ENCODE measurements at regions not wholly inside any gene's neighbourhood (a gene's known extent, or its start where the extent isn't known, plus 50 kb on each side); places are given as distances from the start of the nearest gene placed in this dataset.

DNA sequence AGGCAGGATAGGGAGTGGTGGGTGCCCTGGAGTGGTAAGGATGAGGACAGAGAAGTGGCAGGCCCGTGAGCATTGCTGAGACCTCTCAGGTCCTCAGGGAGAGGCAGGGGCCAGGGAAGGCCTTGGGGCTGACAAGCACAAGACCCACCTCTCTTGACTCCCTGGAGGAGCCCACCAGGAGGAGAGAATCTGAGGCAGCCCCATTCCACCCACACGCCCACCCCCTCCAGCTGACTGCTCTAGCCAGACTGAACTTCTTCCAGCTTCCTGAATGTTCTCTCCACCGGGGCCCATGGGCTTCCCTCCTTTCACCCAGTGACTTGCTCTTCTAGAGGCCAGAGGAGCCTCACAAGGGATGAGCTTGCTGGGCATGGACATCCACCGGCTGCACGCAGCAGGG is 1403.0 kb downstream of the BRD1 start:
- no peak for TF ChIP-seq EP300 (IDR thresholded peaks at IDR 0.05)
- TF ChIP-seq POLR2A (IDR thresholded peaks at IDR 0.05) = no peak
- TF ChIP-seq, protein P1, sequence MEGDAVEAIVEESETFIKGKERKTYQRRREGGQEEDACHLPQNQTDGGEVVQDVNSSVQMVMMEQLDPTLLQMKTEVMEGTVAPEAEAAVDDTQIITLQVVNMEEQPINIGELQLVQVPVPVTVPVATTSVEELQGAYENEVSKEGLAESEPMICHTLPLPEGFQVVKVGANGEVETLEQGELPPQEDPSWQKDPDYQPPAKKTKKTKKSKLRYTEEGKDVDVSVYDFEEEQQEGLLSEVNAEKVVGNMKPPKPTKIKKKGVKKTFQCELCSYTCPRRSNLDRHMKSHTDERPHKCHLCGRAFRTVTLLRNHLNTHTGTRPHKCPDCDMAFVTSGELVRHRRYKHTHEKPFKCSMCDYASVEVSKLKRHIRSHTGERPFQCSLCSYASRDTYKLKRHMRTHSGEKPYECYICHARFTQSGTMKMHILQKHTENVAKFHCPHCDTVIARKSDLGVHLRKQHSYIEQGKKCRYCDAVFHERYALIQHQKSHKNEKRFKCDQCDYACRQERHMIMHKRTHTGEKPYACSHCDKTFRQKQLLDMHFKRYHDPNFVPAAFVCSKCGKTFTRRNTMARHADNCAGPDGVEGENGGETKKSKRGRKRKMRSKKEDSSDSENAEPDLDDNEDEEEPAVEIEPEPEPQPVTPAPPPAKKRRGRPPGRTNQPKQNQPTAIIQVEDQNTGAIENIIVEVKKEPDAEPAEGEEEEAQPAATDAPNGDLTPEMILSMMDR (IDR thresholded peaks at IDR 0.05) = no peak

Measured in tibial nerve (tissue), 4 donors.